ENCODE measurements at regions not wholly inside any gene's neighbourhood (a gene's known extent, or its start where the extent isn't known, plus 50 kb on each side); places are given as distances from the start of the nearest gene placed in this dataset.
"Not testable (repeated sequence)": the region's sequence is repeated elsewhere in the genome, so short reads cannot be mapped to it uniquely, and the experiment has no call there.

DNA sequence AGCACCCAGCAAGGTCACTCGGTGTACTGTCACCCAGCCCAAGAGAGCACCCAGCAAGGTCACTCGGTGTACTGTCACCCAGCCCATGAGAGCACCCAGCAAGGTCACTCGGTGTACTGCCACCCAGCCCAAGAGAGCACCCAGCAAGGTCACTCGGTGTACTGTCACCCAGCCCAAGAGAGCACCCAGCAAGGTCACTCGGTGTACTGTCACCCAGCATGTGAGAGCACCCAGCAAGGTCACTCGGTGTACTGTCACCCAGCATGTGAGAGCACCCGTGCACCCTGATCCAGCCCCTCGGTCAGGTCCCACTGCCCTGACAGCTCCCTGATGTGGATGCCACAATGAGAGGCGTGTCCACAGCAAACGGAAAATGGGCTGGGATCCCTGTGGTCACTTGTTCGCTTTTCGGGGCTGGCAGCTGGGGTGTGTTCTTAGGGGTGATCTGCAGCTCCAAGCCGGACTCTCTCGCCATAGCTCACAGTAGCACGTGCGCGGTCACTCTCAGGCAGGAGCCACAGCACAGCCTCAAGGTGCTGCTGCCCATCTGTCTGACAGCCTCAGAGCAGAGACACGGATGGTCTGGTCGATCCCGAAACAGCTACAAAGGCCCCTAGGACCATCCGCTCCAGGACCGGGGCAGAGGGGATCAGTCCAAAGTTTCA lies 324.9 kb downstream of the ADGRD1 start:
- H3K4me3 ChIP-seq (ENCODE audit: insufficient read depth, low read depth, low read length); H3K56ac ChIP-seq (ENCODE audit: extremely low read depth, insufficient read depth, low read length); CTCF ChIA-PET; H3K79me1 ChIP-seq (ENCODE audit: low read depth in 1 of 2, low read length in 2 of 2); H2BK120ac ChIP-seq (ENCODE audit: low read depth, low read length); H4K20me1 ChIP-seq (ENCODE audit: insufficient read depth, low read length); H4K8ac ChIP-seq (ENCODE audit: low read depth in 2 of 2, low read length in 2 of 2); H3K4ac ChIP-seq (ENCODE audit: low read depth, low read length); H2BK5ac ChIP-seq (ENCODE audit: low read depth, low read length, poor library complexity, severe bottlenecking); ATAC-seq (ENCODE audit: low read depth); H3K27ac ChIP-seq (ENCODE audit: insufficient read depth, low read length); H3K14ac ChIP-seq (replicated peaks; ENCODE audit: low read depth, low read length); H3K9me1 ChIP-seq (ENCODE audit: insufficient read depth, low read length); H2BK20ac ChIP-seq (ENCODE audit: low read depth, low read length); DNase-seq; H2AK9ac ChIP-seq (replicated peaks; ENCODE audit: low read depth, low read length, poor library complexity); H3K18ac ChIP-seq (ENCODE audit: low read depth, low read length); H3K36me3 ChIP-seq (ENCODE audit: control insufficient read depth, insufficient read depth, low read length); H3K23ac ChIP-seq (ENCODE audit: low read depth, low read length); in situ Hi-C loops (cut with MboI; ENCODE audit: low sequenced_read_pairs); H2AK5ac ChIP-seq (ENCODE audit: low read depth, low read length); intact Hi-C loops (cut with micrococcal nuclease); dilution Hi-C loops (cut with HindIII; ENCODE audit: low sequenced_read_pairs, unreplicated experiment); H3K27me3 ChIP-seq (ENCODE audit: control insufficient read depth, insufficient read depth, low read length); H3K4me1 ChIP-seq (ENCODE audit: control insufficient read depth, insufficient read depth, low read length); H3K9ac ChIP-seq (ENCODE audit: low read depth, low read length); POLR2A ChIA-PET (ENCODE audit: unreplicated experiment); H4K91ac ChIP-seq (ENCODE audit: insufficient read depth, low read depth, low read length); H4K5ac ChIP-seq (ENCODE audit: low read depth, low read length); H2AFZ ChIP-seq (replicated peaks; ENCODE audit: low read length, poor library complexity); H2BK15ac ChIP-seq (ENCODE audit: low read depth, low read length); H3K4me2 ChIP-seq (ENCODE audit: low read depth, low read length); BruUV-seq (replicated peaks): not testable (repeated sequence)
- peaks cover 46% of the 10 kb centered on the region for H3K9me3 ChIP-seq (ENCODE audit: control insufficient read depth, insufficient read depth, low read length)
- 50% methylated on average over 4 of the region's 22 CpGs; no CpG with 5 or more reads in 1 of the 2 experiments for WGBS, 2 experiments (ENCODE audit: extremely low coverage in 2 of 2, insufficient read length in 1 of 2)

All from IMR-90 (cell line).